ENCODE measurements at regions not wholly inside any gene's neighbourhood (a gene's known extent, or its start where the extent isn't known, plus 50 kb on each side); places are given as distances from the start of the nearest gene placed in this dataset.

DNA sequence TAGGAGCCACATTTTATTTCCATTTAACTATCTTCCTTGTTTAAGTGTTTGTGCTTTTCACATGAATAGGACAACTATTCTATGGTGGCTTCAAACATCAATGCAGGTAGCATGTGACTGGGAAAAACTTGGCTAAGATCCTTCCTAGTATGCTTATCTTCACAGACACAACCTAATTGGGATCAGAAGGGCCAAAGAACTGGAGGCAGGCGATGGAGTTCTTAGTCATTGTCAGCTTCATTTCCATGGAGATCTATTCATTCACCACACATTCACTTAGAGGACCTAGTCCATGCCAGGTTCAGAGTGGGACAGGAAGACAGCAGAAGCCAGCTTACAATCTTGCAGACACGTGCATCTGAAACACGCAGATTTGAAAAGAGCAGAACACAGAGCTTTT is 277.5 kb upstream of the PPP2R3A start:
- TF ChIP-seq, protein P1, sequence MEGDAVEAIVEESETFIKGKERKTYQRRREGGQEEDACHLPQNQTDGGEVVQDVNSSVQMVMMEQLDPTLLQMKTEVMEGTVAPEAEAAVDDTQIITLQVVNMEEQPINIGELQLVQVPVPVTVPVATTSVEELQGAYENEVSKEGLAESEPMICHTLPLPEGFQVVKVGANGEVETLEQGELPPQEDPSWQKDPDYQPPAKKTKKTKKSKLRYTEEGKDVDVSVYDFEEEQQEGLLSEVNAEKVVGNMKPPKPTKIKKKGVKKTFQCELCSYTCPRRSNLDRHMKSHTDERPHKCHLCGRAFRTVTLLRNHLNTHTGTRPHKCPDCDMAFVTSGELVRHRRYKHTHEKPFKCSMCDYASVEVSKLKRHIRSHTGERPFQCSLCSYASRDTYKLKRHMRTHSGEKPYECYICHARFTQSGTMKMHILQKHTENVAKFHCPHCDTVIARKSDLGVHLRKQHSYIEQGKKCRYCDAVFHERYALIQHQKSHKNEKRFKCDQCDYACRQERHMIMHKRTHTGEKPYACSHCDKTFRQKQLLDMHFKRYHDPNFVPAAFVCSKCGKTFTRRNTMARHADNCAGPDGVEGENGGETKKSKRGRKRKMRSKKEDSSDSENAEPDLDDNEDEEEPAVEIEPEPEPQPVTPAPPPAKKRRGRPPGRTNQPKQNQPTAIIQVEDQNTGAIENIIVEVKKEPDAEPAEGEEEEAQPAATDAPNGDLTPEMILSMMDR (IDR thresholded peaks at IDR 0.05), result no peak
- TF ChIP-seq POLR2A (IDR thresholded peaks at IDR 0.05), result no peak

Measured in uterus (tissue), 2 donors.